B cell (primary cell): ENCODE measurements at regions not wholly inside any gene's neighbourhood (a gene's known extent, or its start where the extent isn't known, plus 50 kb on each side); places are given as distances from the start of the nearest gene placed in this dataset.

Experiments used
- ATAC-seq: fragments of 200-7000 bp; cut with Tn5 transposase; one replicate; pipeline ENCODE4 v1.10.0; 2021; ENCODE audit warnings: low read depth, mild to moderate bottlenecking, moderate number of reproducible peaks, moderate library complexity
- CTCF ChIA-PET: fragments of 350-600 bp; sonication (Branson Sonifier 250); formaldehyde crosslinking; loops from one replicate; lab custom pipeline; 2021; ENCODE audit warnings: antibody characterized with exemption, inconsistent platforms; lab: Charles Lee
- POLR2A ChIA-PET: fragments of 350-600 bp; sonication (Branson Sonifier 250); formaldehyde crosslinking; loops from one replicate; lab custom pipeline; 2021; ENCODE audit warnings: antibody characterized with exemption; lab: Charles Lee
- DNase-seq: peaks from one replicate; pipeline ENCODE4 v3.0.0; 2013
- H2AFZ ChIP-seq: 2 replicates; pipeline ENCODE4 v1.6.1; 2012; ENCODE audit warnings: mild to moderate bottlenecking, low read depth, low read length; ENCODE audit not compliant: insufficient read depth, poor library complexity, severe bottlenecking
- H3K27ac ChIP-seq, 2 donors: 1 replicate in 1 of 2; 2 replicates in 1 of 2; pipeline ENCODE4 v1.5.1; 2012 to 2013; ENCODE audit warnings: low read length in 2 of 2, mild to moderate bottlenecking in 2 of 2, moderate library complexity in 1 of 2
- H3K27me3 ChIP-seq, 4 experiments: fragments of 200-600 bp in 1 of 4; sonication (generic) in 1 of 4; replicated peaks in 1 of 4; 1 replicate in 2 of 4; 2 replicates in 2 of 4; pipeline versions ENCODE4 v1.6.1 to v1.7.0; 2013 to 2016; ENCODE audit warnings: low read length in 3 of 4, mild to moderate bottlenecking in 2 of 4, mixed read lengths in 1 of 4, moderate library complexity in 1 of 4; ENCODE audit not compliant: insufficient read depth in 4 of 4, control insufficient read depth in 3 of 4; ENCODE audit errors: control extremely low read depth in 1 of 4
- H3K36me3 ChIP-seq, 2 experiments: replicated peaks in 1 of 2; 1 replicate in 1 of 2; 2 replicates in 1 of 2; pipeline versions ENCODE4 v1.6.1 to v1.7.1; 2013; ENCODE audit warnings: low read length in 1 of 2; ENCODE audit not compliant: insufficient read depth in 2 of 2, control insufficient read depth in 1 of 2; ENCODE audit errors: control extremely low read depth in 1 of 2, extremely low read depth in 1 of 2
- H3K4me1 ChIP-seq, 2 donors: fragments of 200-600 bp in 1 of 2; sonication (generic) in 1 of 2; 1 replicate in 1 of 2; 2 replicates in 1 of 2; pipeline versions ENCODE4 v1.5.1 to v1.6.1; 2013 to 2017; ENCODE audit warnings: low read length in 2 of 2; ENCODE audit not compliant: control insufficient read depth in 2 of 2, insufficient read depth in 2 of 2
- H3K4me2 ChIP-seq: replicated peaks from 2 replicates; pipeline ENCODE3; 2012; ENCODE audit warnings: mild to moderate bottlenecking, low read depth, low read length; ENCODE audit not compliant: poor library complexity, severe bottlenecking
- H3K4me3 ChIP-seq, 5 experiments: fragments of 200-600 bp in 1 of 5; sonication (generic) in 1 of 5; 1 replicate in 3 of 5; 2 replicates in 2 of 5; pipeline versions ENCODE4 v1.5.1 to v1.7.0; 2011 to 2016; ENCODE audit warnings: low read length in 4 of 5, mild to moderate bottlenecking in 4 of 5, low read depth in 2 of 5, control low read depth in 1 of 5, moderate library complexity in 1 of 5; ENCODE audit not compliant: insufficient read depth in 1 of 5; ENCODE audit errors: control extremely low read depth in 1 of 5, extremely low read depth in 1 of 5
- H3K79me2 ChIP-seq: fragments of 200-600 bp; sonication (generic); one replicate; pipeline ENCODE4 v1.6.0; 2016; ENCODE audit warnings: low read length; ENCODE audit not compliant: control insufficient read depth, insufficient read depth
- H3K9ac ChIP-seq: fragments of 200-600 bp; sonication (generic); 2 replicates; pipeline ENCODE4 v1.6.1; 2017; ENCODE audit warnings: mild to moderate bottlenecking, low read length, moderate library complexity
- H3K9me3 ChIP-seq, 3 donors: one replicate each; pipeline versions ENCODE4 v1.6.1 to v1.7.1; 2013; ENCODE audit warnings: low read length in 2 of 3; ENCODE audit not compliant: control insufficient read depth in 2 of 3, insufficient read depth in 1 of 3; ENCODE audit errors: control extremely low read depth in 1 of 3
- H4K20me1 ChIP-seq: 2 replicates; pipeline ENCODE4 v1.6.0; 2012; ENCODE audit warnings: mild to moderate bottlenecking, low read length; ENCODE audit not compliant: insufficient read depth, control insufficient read depth, poor library complexity, severe bottlenecking
- H3K27ac Mint-ChIP-seq: one replicate; pipeline ENCODE4 v1.8.0; 2021; ENCODE audit warnings: mixed read lengths
- H3K27me3 Mint-ChIP-seq: one replicate; pipeline ENCODE4 v1.8.0; 2021; ENCODE audit warnings: mixed read lengths
- H3K4me1 Mint-ChIP-seq: one replicate; pipeline ENCODE4 v1.8.0; 2021; ENCODE audit warnings: mixed read lengths
- H3K4me3 Mint-ChIP-seq: one replicate; pipeline ENCODE4 v1.8.0; 2021; ENCODE audit warnings: mixed read lengths
- H3K9me3 Mint-ChIP-seq: one replicate; pipeline ENCODE4 v1.8.0; 2022; ENCODE audit warnings: mixed read lengths; ENCODE audit not compliant: insufficient read depth
- EZH2 ChIP-seq: IDR thresholded peaks from 2 replicates; pipeline ENCODE4 v1.6.1; 2012; ENCODE audit warnings: borderline replicate concordance, low read depth, mild to moderate bottlenecking, moderate library complexity, low read length; ENCODE audit not compliant: insufficient read depth, poor library complexity, severe bottlenecking
- WGBS: methylation state at CpG from one replicate; pipeline ENCODE4 v1.1.5; 2013; ENCODE audit warnings: missing lambda C conversion rate; ENCODE audit not compliant: insufficient coverage; 5-methylcytosine and 5-hydroxymethylcytosine counted together
- intact Hi-C: fragments of 100-400 bp; cut with micrococcal nuclease; formaldehyde crosslinking; loops from one replicate; pipeline ENCODE4 v1.10.0; 2022
- TF ChIP-seq, protein P1 (sequence below): fragments of 200-600 bp; IDR thresholded peaks from one replicate; pipeline ENCODE4 v1.8.0; 2022; ENCODE audit warnings: antibody characterized with exemption, mild to moderate bottlenecking

DNA sequence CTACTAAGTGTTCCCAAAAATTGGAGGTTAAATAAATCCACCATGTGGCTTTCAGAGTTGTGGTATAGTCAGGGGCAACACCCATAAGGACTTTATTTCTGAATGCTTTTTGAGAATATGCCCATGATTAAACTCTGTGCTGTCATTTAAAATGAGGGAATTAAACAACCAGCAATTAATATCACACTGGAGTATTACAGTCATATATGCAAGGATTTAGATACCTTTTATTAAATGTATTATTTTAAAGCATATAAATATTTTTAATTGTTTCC, 227.6 kb downstream of the ZPLD1 start:
- CTCF ChIA-PET: no interaction called here
- no peaks in the 10 kb centered on the region for H3K4me1 ChIP-seq
- H2AFZ ChIP-seq: no peak overlapping the region
- no peak overlapping the region for H3K4me3 Mint-ChIP-seq
- TF ChIP-seq, protein P1, sequence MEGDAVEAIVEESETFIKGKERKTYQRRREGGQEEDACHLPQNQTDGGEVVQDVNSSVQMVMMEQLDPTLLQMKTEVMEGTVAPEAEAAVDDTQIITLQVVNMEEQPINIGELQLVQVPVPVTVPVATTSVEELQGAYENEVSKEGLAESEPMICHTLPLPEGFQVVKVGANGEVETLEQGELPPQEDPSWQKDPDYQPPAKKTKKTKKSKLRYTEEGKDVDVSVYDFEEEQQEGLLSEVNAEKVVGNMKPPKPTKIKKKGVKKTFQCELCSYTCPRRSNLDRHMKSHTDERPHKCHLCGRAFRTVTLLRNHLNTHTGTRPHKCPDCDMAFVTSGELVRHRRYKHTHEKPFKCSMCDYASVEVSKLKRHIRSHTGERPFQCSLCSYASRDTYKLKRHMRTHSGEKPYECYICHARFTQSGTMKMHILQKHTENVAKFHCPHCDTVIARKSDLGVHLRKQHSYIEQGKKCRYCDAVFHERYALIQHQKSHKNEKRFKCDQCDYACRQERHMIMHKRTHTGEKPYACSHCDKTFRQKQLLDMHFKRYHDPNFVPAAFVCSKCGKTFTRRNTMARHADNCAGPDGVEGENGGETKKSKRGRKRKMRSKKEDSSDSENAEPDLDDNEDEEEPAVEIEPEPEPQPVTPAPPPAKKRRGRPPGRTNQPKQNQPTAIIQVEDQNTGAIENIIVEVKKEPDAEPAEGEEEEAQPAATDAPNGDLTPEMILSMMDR: no peak
- no peak for TF ChIP-seq EZH2
- no peaks in the 10 kb centered on the region for H3K9me3 ChIP-seq
- H3K4me3 ChIP-seq: no peak overlapping the region
- no peak overlapping the region for H3K9ac ChIP-seq
- no peaks in the 10 kb centered on the region for H3K4me1 Mint-ChIP-seq
- H3K36me3 ChIP-seq: no peaks in the 10 kb centered on the region
- no peaks in the 10 kb centered on the region for H3K79me2 ChIP-seq
- peaks cover 12% of the 10 kb centered on the region for H3K27me3 Mint-ChIP-seq
- H3K27ac ChIP-seq: no peak overlapping the region
- no peak for DNase-seq
- POLR2A ChIA-PET: no interaction called here
- peaks cover 0 to 1% (median 0%) of the 10 kb centered on the region in 4 experiments for H3K27me3 ChIP-seq
- intact Hi-C loops: no loop called here
- H3K9me3 Mint-ChIP-seq: no peaks in the 10 kb centered on the region
- no peak for ATAC-seq
- H4K20me1 ChIP-seq: no peaks in the 10 kb centered on the region
- no peak overlapping the region for H3K27ac Mint-ChIP-seq
- H3K4me2 ChIP-seq: no peak overlapping the region

DNA sequence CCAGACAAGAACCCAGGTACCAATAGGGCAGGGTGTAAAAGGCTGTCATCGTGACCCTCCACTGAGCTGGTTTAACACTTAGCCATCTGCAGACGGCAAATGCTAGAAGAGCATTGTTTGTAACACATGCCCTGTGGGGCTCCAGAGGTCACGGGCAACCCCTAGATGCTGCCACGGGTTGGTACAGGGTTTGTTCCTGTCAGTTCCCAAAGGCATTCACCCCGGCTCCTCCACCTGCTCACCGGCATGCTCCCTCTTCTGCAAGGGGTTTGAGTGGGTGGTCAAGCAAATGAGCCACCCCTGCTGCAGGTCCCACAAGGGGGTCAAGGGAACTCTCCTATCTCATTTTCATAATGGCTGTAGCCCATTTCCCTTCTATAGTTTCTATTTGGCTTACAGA, 229.3 kb downstream of the ZPLD1 start:
- TF ChIP-seq, protein P1: no peak
- TF ChIP-seq EZH2: no peak
- ATAC-seq: no peak
- no peak overlapping the region for H3K4me2 ChIP-seq
- no peak overlapping the region for H3K27ac Mint-ChIP-seq
- no peak overlapping the region for H3K4me3 ChIP-seq
- H3K36me3 ChIP-seq: no peaks in the 10 kb centered on the region
- H3K4me1 ChIP-seq: no peaks in the 10 kb centered on the region
- no peaks in the 10 kb centered on the region for H3K4me1 Mint-ChIP-seq
- no peak for DNase-seq
- intact Hi-C loops: no loop called here
- no peak overlapping the region for H3K27ac ChIP-seq
- H3K27me3 ChIP-seq: peaks cover 0 to 2% (median 0%) of the 10 kb centered on the region in 4 experiments
- no peaks in the 10 kb centered on the region for H3K9me3 Mint-ChIP-seq
- no peak overlapping the region for H3K4me3 Mint-ChIP-seq
- H3K27me3 Mint-ChIP-seq: peaks cover 9% of the 10 kb centered on the region
- 90% methylated on average over 6 of the region's 6 CpGs for WGBS
- POLR2A ChIA-PET: no interaction called here
- H3K79me2 ChIP-seq: no peaks in the 10 kb centered on the region
- no peaks in the 10 kb centered on the region for H4K20me1 ChIP-seq
- CTCF ChIA-PET: interaction anchor here (3.0 kb wide), 1 partner anchor 10 kb away, joined by 17 read pairs; no protein-coding TSS in a partner anchor
- H3K9me3 ChIP-seq: no peaks in the 10 kb centered on the region
- H2AFZ ChIP-seq: no peak overlapping the region
- no peak overlapping the region for H3K9ac ChIP-seq
